DMS153 (cell line): ENCODE measurements at regions not wholly inside any gene's neighbourhood (a gene's known extent, or its start where the extent isn't known, plus 50 kb on each side); places are given as distances from the start of the nearest gene placed in this dataset.
"Not testable (repeated sequence)": the region's sequence is repeated elsewhere in the genome, so short reads cannot be mapped to it uniquely, and the experiment has no call there.

Experiments used
- DNase-seq: peaks from one replicate; lab custom pipeline; 2025; lab: John Stamatoyannopoulos, UW

- no peak for DNase-seq
Measured at GRCh38 chr10:121306159-121306673, 292.0 kb downstream of the FGFR2 start.

GRCh38 chr10:121307411-121307980 lies 290.7 kb downstream of the FGFR2 start:
- no peak for DNase-seq

GRCh38 chr10:121308020-121308419 lies 290.2 kb downstream of the FGFR2 start:
- DNase-seq = no peak

- no peak for DNase-seq
Measured at GRCh38 chr10:121309164-121309563, 289.1 kb downstream of the FGFR2 start.

GRCh38 chr10:121310151-121310711 lies 288.0 kb downstream of the FGFR2 start:
- no peak for DNase-seq

GRCh38 chr10:121311812-121312443 lies 286.3 kb downstream of the FGFR2 start:
- DNase-seq = no peak

GRCh38 chr10:121312587-121312986 lies 285.7 kb downstream of the FGFR2 start:
- no peak for DNase-seq

GRCh38 chr10:121313119-121313875 lies 284.9 kb downstream of the FGFR2 start:
- DNase-seq = no peak

GRCh38 chr10:121316432-121316831 lies 281.8 kb downstream of the FGFR2 start:
- no peak for DNase-seq

- DNase-seq = no peak
Measured at GRCh38 chr10:121317374-121317773, 280.9 kb downstream of the FGFR2 start.

- peak; percentile 8 for DNase-seq
Measured at GRCh38 chr10:121322046-121322445, 276.2 kb downstream of the FGFR2 start.

GRCh38 chr10:121322776-121323175 lies 275.5 kb downstream of the FGFR2 start:
- DNase-seq = no peak

- DNase-seq = no peak
Measured at GRCh38 chr10:121323443-121323842, 274.8 kb downstream of the FGFR2 start.

GRCh38 chr10:121324678-121325213 lies 273.5 kb downstream of the FGFR2 start:
- DNase-seq = peak; percentile 56

GRCh38 chr10:121325490-121326231 lies 272.6 kb downstream of the FGFR2 start:
- DNase-seq = no peak

GRCh38 chr10:121326905-121327304 lies 271.3 kb downstream of the FGFR2 start:
- no peak for DNase-seq

GRCh38 chr10:121327727-121328126 lies 270.5 kb downstream of the FGFR2 start:
- DNase-seq = no peak

- DNase-seq = not testable (repeated sequence)
Measured at GRCh38 chr10:121329631-121330030, 268.6 kb downstream of the FGFR2 start.

GRCh38 chr10:121330563-121330962 lies 267.7 kb downstream of the FGFR2 start:
- DNase-seq = no peak

GRCh38 chr10:121332353-121332752 lies 265.9 kb downstream of the FGFR2 start:
- no peak for DNase-seq

- DNase-seq = no peak
Measured at GRCh38 chr10:121332829-121333765, 265.1 kb downstream of the FGFR2 start.
